GM18499 (cell line): ENCODE measurements at regions not wholly inside any gene's neighbourhood (a gene's known extent, or its start where the extent isn't known, plus 50 kb on each side); places are given as distances from the start of the nearest gene placed in this dataset.
"Not testable (repeated sequence)": the region's sequence is repeated elsewhere in the genome, so short reads cannot be mapped to it uniquely, and the experiment has no call there.

Source experiments
- ATAC-seq: cut with Tn5 transposase; IDR thresholded peaks from one replicate; pipeline ENCODE4 v1.9.1; 2021; ENCODE audit warnings: moderate number of reproducible peaks; ENCODE audit not compliant: insufficient read depth, unreplicated experiment

DNA sequence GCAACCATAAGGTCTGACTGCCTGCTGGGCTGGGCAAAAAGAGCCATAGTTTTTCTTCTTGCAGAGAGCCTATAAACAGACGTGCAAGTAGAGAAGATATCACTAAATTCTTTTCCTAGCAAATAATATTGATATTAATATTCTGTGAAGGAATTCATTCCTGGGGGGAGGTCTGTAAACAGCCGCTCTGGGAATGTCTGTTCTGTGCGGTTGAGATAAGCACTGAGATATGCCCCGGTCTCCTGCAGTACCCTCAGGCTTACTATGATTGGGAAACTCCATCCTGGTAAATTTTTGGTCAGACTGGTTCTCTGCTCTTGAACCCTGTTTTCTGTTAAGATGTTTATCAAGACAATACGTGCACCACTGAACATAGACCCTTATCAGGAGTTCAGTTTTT lies 167.1 kb upstream of the MEF2C start:
- not testable (repeated sequence) for ATAC-seq

DNA sequence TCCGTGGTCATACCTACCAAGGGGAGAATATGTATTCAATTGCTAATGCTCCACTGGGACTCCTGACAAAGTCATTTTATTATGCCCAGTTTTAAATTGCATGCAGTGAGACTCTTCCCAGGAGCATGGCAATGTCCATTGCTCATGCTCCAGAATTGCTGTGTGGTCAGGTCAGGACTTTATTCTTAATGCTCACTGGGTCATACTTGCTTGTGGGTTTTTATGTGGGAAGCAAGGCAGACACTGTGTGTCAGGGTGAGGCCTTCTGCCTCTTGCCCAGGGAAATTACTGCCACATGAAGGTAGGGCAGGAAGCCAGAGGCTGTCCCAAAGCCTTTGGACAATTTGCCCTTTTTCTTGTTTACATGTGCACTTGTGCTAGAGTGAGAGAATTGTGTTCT lies 164.6 kb upstream of the MEF2C start:
- ATAC-seq, result no peak

- ATAC-seq, result no peak
Observed at GRCh38 chr5:89045216-89045615, 162.2 kb upstream of the MEF2C start.

GRCh38 chr5:89044674-89045200 lies 161.8 kb upstream of the MEF2C start:
- no peak for ATAC-seq

GRCh38 chr5:89043676-89044075 lies 160.7 kb upstream of the MEF2C start:
- no peak for ATAC-seq

DNA sequence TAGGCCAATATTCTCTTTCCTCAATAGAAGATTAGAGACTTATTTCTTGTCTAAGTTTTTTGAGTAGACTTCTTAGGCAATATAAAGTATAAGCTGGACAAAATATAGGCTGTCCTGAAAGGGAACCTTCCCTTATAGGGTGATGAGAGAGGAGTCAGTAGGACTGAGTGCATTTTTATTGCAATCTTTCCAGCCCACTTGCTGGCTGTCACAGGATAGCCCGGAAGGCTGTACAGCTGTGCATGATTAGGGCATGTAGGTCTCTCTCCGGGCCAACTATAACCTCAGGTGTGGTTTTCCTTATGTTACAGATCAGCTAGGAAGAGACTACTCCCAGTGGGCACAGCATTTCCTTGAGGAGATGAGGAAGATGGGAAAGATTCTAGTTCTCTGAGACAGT lies 159.8 kb upstream of the MEF2C start:
- no peak for ATAC-seq

DNA sequence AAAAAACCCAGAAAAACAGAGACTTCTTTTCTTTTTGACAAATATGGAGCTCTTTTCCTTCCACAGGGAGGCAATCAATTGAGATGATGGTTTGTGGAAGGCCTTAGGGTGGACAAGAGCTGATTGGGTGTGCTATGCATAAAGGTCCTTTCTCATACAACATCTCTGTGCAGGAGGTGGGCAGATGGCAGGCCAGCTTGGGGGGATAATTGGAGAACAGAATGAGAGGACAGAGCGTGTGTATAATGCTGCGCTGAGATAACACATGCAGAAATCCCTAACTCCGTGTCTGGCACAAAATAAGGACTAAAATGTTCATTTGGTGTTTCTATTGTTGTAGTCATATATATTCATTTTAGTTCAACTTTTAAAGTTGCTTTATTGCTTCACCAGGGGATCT lies 159.0 kb upstream of the MEF2C start:
- ATAC-seq, result no peak

DNA sequence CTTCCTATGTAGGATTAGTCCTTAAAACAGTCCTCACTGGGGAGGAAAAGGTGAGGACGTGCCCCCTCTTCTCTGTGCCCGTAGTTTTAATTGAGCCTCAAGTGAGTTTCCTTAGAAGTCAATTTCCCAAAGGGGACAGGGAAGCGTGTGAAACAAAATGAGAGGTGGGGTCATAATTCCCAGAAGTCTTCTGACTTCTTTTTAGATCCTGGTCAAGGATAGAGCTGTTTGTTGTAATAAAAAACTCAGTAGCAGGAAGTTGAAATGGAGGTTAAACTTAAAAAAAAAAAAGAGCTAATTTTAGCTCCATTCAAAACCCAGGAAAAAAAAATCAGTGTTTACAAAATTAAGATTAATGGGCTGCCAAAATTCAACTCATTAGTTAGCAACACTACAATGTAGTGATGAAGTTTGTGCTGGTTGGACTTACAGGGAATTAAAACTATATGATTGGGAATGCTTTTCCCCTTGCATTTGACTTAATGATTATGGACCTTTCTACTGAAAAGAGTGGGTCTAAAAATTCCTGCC lies 158.3 kb upstream of the MEF2C start:
- ATAC-seq, result no peak

DNA sequence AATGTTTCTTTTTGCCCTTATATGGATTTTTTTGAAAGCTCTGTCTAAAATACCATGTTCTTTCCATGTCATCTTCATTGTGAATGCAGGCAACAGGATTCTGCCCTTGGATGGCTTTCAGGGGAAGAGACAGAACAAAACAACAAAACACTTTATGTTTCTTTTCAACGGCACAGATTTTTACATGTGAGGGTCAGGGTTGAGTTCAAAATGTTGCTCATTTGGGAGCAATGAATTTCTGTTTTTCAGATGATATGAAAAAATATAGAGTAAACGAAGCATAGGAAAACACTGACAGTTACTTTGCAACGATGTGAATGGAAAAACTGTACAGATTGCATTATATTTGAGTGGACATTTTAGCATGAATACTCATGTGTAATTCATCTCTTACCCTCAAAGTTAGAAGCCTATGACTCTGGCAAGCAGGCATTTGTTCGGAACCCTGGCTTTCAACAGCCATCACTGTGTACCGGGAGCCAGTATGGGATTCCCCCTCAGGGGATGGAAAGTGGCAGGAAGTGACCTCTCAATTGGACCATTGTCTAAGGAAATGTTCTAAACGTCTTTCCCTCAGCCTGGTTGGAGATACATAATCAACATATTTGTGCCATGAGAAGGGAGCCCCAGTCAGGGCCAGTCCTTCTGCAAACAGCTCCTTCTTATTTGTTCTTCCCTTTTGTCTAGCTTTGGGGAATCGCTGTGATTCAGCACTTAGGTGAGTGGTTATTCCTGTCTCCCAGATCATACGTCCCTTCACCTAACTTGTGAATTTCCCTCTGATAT lies 153.9 kb upstream of the MEF2C start:
- ATAC-seq, result no peak

DNA sequence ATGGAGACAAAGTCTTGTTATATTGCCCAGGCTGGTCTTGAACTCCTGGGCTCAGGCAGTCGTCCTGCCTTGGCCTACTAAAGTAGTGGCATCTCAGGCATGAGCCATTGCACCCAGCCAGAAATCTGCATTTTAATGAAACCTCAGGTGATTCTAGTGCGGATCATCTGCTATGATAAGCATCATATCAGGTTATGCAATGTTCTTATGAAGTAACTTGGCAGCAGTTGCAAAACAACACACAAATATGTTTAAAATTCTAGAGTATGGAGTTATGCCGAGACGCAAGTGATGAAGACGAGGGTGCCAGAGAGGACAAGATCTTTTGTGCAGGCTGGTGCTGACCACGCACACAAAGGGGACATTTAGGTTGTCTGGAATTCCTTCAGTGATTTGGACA lies 153.2 kb upstream of the MEF2C start:
- no peak for ATAC-seq

- no peak for ATAC-seq
Observed at GRCh38 chr5:89034588-89034987, 151.6 kb upstream of the MEF2C start.

GRCh38 chr5:89030798-89031197 lies 147.8 kb upstream of the MEF2C start:
- ATAC-seq, result no peak

DNA sequence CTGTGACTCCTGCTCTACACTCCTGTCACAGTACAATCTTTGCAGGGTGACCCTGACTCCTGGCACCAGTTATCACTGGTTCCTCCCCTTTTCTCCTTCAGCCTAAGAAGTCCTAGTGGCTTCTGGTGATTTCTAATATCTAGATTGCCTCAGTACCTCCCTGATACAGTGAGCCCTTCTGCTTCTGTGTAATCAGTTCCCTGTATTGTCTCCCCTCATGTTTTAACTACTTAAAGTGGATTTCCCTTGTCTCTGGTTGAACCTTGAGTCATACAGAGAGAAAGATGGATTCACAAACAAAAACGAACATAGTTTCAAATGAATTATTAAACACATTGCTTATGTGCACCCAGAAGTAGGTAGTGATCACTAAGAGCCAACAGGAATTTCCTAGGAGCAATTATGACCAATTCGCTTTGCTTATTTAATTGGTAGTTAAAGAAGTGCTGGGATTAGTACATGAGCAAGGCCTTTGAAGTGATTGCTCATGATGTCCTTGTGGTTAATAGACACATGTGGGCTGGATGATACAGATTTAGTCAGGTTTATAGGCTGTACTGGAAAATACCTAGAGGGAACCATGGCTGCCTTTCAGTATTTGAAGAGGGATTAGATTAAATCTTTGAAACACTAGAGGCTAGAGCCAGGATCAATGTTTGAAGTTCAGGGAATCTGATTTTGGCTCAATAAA lies 145.8 kb upstream of the MEF2C start:
- no peak for ATAC-seq

- ATAC-seq, result no peak
Observed at GRCh38 chr5:89024045-89024444, 141.1 kb upstream of the MEF2C start.

GRCh38 chr5:89020926-89021610 lies 138.1 kb upstream of the MEF2C start:
- no peak for ATAC-seq

DNA sequence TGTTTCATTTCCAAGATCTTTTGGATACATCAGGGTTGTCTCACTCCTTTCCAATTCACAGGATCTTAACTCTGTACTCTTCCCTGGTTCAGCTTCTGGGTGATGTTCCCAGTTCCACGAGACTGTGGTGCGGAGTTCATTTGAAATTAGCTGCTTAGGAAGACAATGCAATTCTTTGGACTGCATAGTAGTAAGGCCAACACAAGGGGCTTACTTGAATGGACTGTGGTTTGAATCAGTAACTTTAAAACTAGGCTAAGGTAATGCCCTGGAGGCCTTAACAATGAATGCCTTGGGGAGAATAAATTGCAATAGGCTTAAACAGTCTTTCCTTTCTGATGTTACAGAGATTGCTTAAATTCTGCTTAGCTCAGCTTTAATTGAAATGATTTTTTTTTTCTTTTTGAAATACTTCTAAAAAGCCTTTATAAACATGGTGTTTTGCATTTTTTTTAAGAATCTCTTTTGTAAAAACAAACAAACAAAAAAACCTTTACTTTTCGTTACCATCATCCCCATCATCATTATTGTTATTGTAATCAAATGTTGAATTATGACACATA lies 133.8 kb upstream of the MEF2C start:
- ATAC-seq, result no peak

GRCh38 chr5:89015409-89015808 lies 132.4 kb upstream of the MEF2C start:
- ATAC-seq, result no peak

DNA sequence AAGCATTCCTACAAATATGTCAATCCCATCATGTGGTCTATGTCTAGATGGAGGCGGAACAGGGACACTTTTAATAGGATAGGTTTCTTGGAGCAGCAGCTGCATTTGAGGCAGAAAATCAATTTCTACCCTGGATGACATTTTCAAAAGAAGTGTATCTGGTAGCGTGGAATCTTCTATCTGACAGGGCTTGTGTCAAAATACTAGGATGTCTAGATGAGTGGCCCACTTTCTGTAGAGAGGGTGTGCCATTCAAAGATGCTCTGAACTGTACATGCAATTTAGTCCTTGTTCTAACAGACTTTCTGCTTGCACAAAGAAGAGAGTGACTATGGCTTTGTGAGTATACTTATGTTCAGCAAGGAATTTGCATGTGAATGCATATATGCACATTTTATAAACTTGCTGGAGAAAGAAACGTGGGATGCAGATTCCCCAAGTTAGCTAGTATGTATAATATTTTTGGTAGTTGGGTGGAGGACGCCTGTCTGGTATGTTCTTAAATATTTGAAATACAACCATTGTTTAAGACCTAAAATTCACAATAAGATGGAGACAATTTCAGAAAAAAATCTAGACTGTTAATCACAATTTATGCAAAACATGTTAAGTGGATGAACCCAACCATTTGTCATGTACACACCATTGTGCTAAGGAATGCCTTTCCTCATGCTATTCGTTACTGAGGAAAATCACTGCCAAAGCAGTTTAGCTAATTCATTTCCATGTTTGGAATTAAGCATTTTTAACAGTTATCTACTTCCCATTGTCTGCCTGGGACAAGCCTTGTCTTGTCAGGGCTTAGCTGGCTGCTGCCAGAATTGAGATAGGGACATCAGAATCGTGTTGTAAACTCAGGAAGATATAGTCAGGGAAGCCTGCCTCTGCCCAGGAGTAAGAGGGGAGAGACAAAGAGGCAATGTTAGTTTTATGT lies 129.1 kb upstream of the MEF2C start:
- ATAC-seq, result no peak

DNA sequence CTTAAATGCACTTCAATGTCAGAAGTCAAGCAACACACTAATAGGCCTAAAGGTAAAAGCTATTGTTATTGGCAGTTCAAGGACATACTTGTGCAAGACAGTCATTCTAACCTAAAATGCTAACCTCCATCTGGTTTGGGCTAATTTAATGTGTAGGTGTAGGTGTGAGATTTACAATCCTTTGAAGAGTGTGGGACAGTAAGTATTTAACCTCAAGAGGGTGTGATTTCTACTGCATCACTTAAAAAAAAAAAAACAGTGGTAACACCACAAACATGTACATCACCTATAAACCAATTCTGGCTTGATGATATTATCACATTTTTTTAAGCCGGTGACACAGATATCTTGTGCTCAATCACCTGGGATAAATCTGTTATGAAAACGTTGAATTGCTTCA lies 127.5 kb upstream of the MEF2C start:
- ATAC-seq, result no peak

DNA sequence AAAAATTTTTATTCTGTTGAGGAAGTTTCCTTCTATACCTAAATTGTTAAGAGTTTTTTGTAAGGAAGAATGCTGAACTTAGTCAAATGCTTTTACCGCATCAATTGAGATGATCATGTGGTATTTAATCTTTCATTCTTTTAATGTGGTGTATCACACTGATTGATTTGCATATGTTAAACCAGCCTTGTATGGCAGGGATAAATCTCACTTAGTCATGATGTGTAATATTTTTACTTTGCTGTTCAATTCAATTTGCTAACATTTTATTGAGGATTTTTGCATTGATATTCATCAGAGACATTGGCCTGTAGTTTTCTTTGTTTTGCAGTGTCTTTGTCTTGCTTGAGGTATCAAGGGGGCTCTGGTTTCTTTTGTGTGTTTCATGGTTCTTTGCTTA lies 125.3 kb upstream of the MEF2C start:
- no peak for ATAC-seq
